A549 (cell line): ENCODE measurements at regions not wholly inside any gene's neighbourhood (a gene's known extent, or its start where the extent isn't known, plus 50 kb on each side); places are given as distances from the start of the nearest gene placed in this dataset.

Experiments
- ATAC-seq, 2 experiments: fragments of 200-7000 bp in 1 of 2; fragments of >200 bp in 1 of 2; cut with Nextera tagmentation in 1 of 2; cut with Tn5 transposase in 1 of 2; 3 replicates each; pipeline versions ENCODE4 v1.8.0 to v1.9.1; 2018 to 2020; ENCODE audit warnings: mild to moderate bottlenecking in 1 of 2, moderate library complexity in 1 of 2
- CTCF ChIA-PET: fragments of 300-600 bp; sonication (Branson Sonifier 250); formaldehyde crosslinking; extraction: SDS; loops from one replicate; lab custom pipeline; 2021; ENCODE audit warnings: antibody characterized with exemption, inconsistent platforms; lab: Yijun Ruan, JAX
- POLR2A ChIA-PET: fragments of 350-600 bp; formaldehyde crosslinking; extraction: SDS; loops from one replicate; lab custom pipeline; 2021; ENCODE audit warnings: antibody characterized with exemption, inconsistent platforms; lab: Yijun Ruan, JAX
- DNase-seq, 2 experiments: peaks; one replicate each; pipeline versions ENCODE4 v3.0.0 to v3.0.0-alpha.2; 2011 to 2016; ENCODE audit warnings: low read depth in 1 of 2, low spot score in 1 of 2
- FAIRE-seq: peaks from 2 replicates; lab custom pipeline; 2011; peaks lifted over from hg19 to GRCh38; lab: Jason Lieb, UNC
- H3K27ac ChIP-seq, 2 experiments: fragments of >200 bp; sonication (Bioruptor Twin); formaldehyde crosslinking; 3 replicates each; pipeline ENCODE4 v1.5.1; 2016 to 2017
- H3K4me1 ChIP-seq: fragments of >200 bp; sonication (Bioruptor Twin); formaldehyde crosslinking; 3 replicates; pipeline ENCODE4 v1.6.1; 2016
- H3K4me2 ChIP-seq: fragments of >200 bp; sonication (Bioruptor Twin); formaldehyde crosslinking; 3 replicates; pipeline ENCODE4 v1.6.1; 2016
- H3K4me3 ChIP-seq: fragments of >200 bp; sonication (Bioruptor Twin); formaldehyde crosslinking; 3 replicates; pipeline ENCODE4 v1.5.1; 2016
- H3K9me3 ChIP-seq: fragments of >200 bp; sonication (Bioruptor Twin); formaldehyde crosslinking; 3 replicates; pipeline ENCODE4 v1.6.1; 2016
- CEBPB ChIP-seq, 2 experiments: fragments of >200 bp in 1 of 2; sonication (Bioruptor Twin) in 1 of 2; formaldehyde crosslinking in 1 of 2; IDR thresholded peaks; 2 replicates each; pipeline ENCODE4 v1.6.1; 2012 to 2016
- CHD2 ChIP-seq: fragments of 150-350 bp; IDR thresholded peaks from 2 replicates; pipeline ENCODE4 v1.6.1; 2014; ENCODE audit warnings: low read length; ENCODE audit not compliant: partially characterized antibody
- EHMT2 ChIP-seq: fragments of 200-600 bp; sonication (generic); IDR thresholded peaks from 2 replicates; pipeline ENCODE4 v1.6.1; 2016; ENCODE audit warnings: antibody characterized with exemption, low read depth, mild to moderate bottlenecking, moderate library complexity
- EP300 ChIP-seq, 2 experiments: fragments of >200 bp; sonication (Bioruptor Twin); formaldehyde crosslinking; IDR thresholded peaks; 2 replicates in 1 of 2; 3 replicates in 1 of 2; pipeline ENCODE4 v1.6.1; 2016 to 2017
- FOSB ChIP-seq: fragments of 250-450 bp; sonication (Bioruptor Pico); IDR thresholded peaks from 2 replicates; pipeline ENCODE4 v1.5.0; 2020; ENCODE audit warnings: mild to moderate bottlenecking, moderate library complexity
- HDAC2 ChIP-seq: fragments of 200-600 bp; sonication (generic); IDR thresholded peaks from 2 replicates; pipeline ENCODE4 v1.6.1; 2016
- HEYL ChIP-seq: fragments of 250-450 bp; sonication (Bioruptor Pico); IDR thresholded peaks from 2 replicates; pipeline ENCODE4 v1.8.0; 2021; ENCODE audit warnings: mild to moderate bottlenecking, moderate library complexity
- JUN ChIP-seq, 2 experiments: fragments of >200 bp; sonication (Bioruptor Twin); formaldehyde crosslinking; IDR thresholded peaks; 2 replicates in 1 of 2; 3 replicates in 1 of 2; pipeline ENCODE4 v1.6.1; 2016 to 2017
- MAFK ChIP-seq: fragments of 450-650 bp; IDR thresholded peaks from 2 replicates; pipeline ENCODE4 v1.6.1; 2014; ENCODE audit not compliant: partially characterized antibody
- MAX ChIP-seq: IDR thresholded peaks from 2 replicates; pipeline ENCODE4 v1.6.1; 2012
- MYC ChIP-seq: IDR thresholded peaks from 2 replicates; pipeline ENCODE4 v1.6.1; 2012; ENCODE audit warnings: mild to moderate bottlenecking, inconsistent platforms, low read length, improper control_type of control experiment, borderline replicate concordance
- NFE2L2 ChIP-seq: fragments of 150-350 bp; conservative IDR thresholded peaks from 2 replicates; pipeline ENCODE4 v1.6.1; 2014; ENCODE audit warnings: low read length
- NPAS2 ChIP-seq: fragments of 250-450 bp; sonication (Bioruptor Pico); IDR thresholded peaks from 2 replicates; pipeline ENCODE4 v1.8.0; 2022; ENCODE audit warnings: mild to moderate bottlenecking, moderate library complexity, borderline replicate concordance
- PBX3 ChIP-seq: IDR thresholded peaks from 2 replicates; pipeline ENCODE4 v1.6.1; 2012
- POLR2A ChIP-seq: IDR thresholded peaks from 2 replicates; pipeline ENCODE4 v1.6.1; 2012; ENCODE audit warnings: mild to moderate bottlenecking, low read length
- POLR2AphosphoS2 ChIP-seq: conservative IDR thresholded peaks from 2 replicates; pipeline ENCODE4 v1.6.1; 2012; ENCODE audit warnings: low read length, improper control_type of control experiment, inconsistent platforms
- ZC3H11A ChIP-seq: fragments of 450-650 bp; IDR thresholded peaks from 2 replicates; pipeline ENCODE4 v1.6.1; 2014; ENCODE audit warnings: antibody characterized with exemption, mild to moderate bottlenecking
- ZFP36 ChIP-seq: fragments of 450-650 bp; IDR thresholded peaks from 2 replicates; pipeline ENCODE4 v1.6.1; 2014; ENCODE audit warnings: borderline replicate concordance; ENCODE audit not compliant: partially characterized antibody
- ZNF302 ChIP-seq: fragments of 250-450 bp; sonication (Bioruptor Pico); IDR thresholded peaks from 2 replicates; pipeline ENCODE4 v1.9.0; 2021; ENCODE audit warnings: inconsistent platforms, mild to moderate bottlenecking, moderate library complexity
- ZSCAN20 ChIP-seq: fragments of 250-450 bp; sonication (Bioruptor Pico); IDR thresholded peaks from 2 replicates; pipeline ENCODE4 v1.8.0; 2022; ENCODE audit warnings: mild to moderate bottlenecking, moderate library complexity
- WGBS: methylation state at CpG from one replicate; pipeline ENCODE4 v1.1.6; 2017; ENCODE audit errors: missing lambda C conversion rate; 5-methylcytosine and 5-hydroxymethylcytosine counted together
- TF ChIP-seq, protein P1 (sequence below): fragments of 200-600 bp; sonication (generic); IDR thresholded peaks from 2 replicates; pipeline ENCODE4 v1.6.1; 2016; ENCODE audit warnings: antibody characterized with exemption, mild to moderate bottlenecking, moderate library complexity

DNA sequence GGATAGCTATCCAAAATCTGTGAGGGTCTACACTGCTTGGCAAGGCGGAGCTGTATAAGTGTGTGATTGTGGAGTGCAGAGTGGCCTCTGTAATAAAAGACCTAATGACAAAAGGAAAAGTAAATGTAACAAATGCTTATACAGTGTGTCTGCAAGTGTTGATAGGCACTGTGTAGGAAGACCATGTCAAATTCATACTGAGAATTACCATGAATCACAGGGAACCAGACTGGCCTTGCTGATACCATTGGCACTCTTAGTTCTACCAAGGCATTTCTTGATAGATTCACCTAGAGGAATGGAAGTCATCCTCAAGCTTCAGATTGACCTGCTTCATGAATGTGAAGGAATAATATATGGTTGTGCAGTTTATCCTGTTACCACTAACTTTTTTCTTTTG, 58.8 kb downstream of the CYCS start:
- POLR2A ChIA-PET, result no interaction called here
- CTCF ChIA-PET, result interaction anchor here (1.0 to 3.0 kb wide), 4 partner anchors 27 to 254 kb away, joined by 3 to 11 read pairs (median 4); partner anchors contain the start of gene OSBPL3
- no peaks in the 10 kb centered on the region for H3K9me3 ChIP-seq
- FAIRE-seq (no peak), DNase-seq (no peak), ATAC-seq (no peak)
- TF ChIP-seq FOSB (CRISPR knock-in tag), result no peak
- TF ChIP-seq MYC, result no peak
- no peak for TF ChIP-seq MAFK
- no peak for TF ChIP-seq POLR2A
- TF ChIP-seq ZC3H11A, result no peak
- no peak overlapping the region for H3K4me2 ChIP-seq
- H3K4me3 ChIP-seq, result no peak overlapping the region
- peaks cover 13% of the 10 kb centered on the region; the same call in 2 of the 3 replicates for H3K4me1 ChIP-seq
- 95% methylated on average over 1 of the region's 1 CpG for WGBS
- no peak overlapping the region for H3K27ac ChIP-seq

GRCh38 chr7:25062380-25062779, 62.7 kb downstream of the CYCS start:
- Histone ChIP-seq H3K4me3 (no peak overlapping the region), H3K4me1 (no peaks in the 10 kb centered on the region), H3K4me2 (no peak overlapping the region), H3K27ac (no peak overlapping the region), H3K9me3 (no peaks in the 10 kb centered on the region)
- ATAC-seq, result no peak
- whole genome bisulfite sequencing, result 59% methylated on average over 4 of the region's 4 CpGs
- TF ChIP-seq ZFP36 (no peak), CEBPB (IDR thresholded peaks at IDR 0.05) (no peak), POLR2A (no peak), EHMT2 (no peak), POLR2AphosphoS2 (no peak), CHD2 (no peak), PBX3 (no peak), ZSCAN20 (CRISPR knock-in tag) (no peak), HEYL (CRISPR knock-in tag) (no peak), JUN (IDR thresholded peaks at IDR 0.05) (no peak), MAX (no peak), ZNF302 (CRISPR knock-in tag) (no peak), NPAS2 (CRISPR knock-in tag) (no peak), EP300 (IDR thresholded peaks at IDR 0.05) (no peak), HDAC2 (no peak), MYC (no peak), NFE2L2 (no peak)
- TF ChIP-seq, protein P1, sequence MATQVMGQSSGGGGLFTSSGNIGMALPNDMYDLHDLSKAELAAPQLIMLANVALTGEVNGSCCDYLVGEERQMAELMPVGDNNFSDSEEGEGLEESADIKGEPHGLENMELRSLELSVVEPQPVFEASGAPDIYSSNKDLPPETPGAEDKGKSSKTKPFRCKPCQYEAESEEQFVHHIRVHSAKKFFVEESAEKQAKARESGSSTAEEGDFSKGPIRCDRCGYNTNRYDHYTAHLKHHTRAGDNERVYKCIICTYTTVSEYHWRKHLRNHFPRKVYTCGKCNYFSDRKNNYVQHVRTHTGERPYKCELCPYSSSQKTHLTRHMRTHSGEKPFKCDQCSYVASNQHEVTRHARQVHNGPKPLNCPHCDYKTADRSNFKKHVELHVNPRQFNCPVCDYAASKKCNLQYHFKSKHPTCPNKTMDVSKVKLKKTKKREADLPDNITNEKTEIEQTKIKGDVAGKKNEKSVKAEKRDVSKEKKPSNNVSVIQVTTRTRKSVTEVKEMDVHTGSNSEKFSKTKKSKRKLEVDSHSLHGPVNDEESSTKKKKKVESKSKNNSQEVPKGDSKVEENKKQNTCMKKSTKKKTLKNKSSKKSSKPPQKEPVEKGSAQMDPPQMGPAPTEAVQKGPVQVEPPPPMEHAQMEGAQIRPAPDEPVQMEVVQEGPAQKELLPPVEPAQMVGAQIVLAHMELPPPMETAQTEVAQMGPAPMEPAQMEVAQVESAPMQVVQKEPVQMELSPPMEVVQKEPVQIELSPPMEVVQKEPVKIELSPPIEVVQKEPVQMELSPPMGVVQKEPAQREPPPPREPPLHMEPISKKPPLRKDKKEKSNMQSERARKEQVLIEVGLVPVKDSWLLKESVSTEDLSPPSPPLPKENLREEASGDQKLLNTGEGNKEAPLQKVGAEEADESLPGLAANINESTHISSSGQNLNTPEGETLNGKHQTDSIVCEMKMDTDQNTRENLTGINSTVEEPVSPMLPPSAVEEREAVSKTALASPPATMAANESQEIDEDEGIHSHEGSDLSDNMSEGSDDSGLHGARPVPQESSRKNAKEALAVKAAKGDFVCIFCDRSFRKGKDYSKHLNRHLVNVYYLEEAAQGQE, result no peak
- ChIA-PET CTCF (interaction anchor here (1.0 to 3.4 kb wide), 4 partner anchors 32 to 244 kb away, joined by 3 to 11 read pairs (median 6); partner anchors contain the start of gene OSBPL3), POLR2A (no interaction called here)
- no peak for FAIRE-seq
- no peak for DNase-seq
